ENCODE measurements at regions not wholly inside any gene's neighbourhood (a gene's known extent, or its start where the extent isn't known, plus 50 kb on each side); places are given as distances from the start of the nearest gene placed in this dataset.

DNA sequence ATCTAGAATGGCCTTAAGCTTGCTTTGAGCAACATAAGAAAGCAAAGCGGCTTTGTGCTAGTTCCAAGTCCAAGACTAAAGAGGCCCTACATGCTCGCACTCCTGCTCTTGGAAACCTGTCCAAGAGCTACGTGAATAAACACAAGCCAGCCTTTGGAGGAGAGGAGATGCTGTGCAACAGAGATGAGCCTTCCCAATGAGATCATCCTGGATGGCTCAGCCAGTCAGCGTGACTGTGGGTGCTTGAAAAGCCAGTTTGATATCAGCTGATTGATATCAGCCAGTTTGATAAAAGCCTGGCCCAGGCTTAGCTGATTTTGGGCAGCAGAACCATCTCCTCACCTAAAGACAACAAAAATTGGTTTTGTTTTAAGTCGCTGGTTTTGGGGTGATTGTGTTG lies 481.0 kb upstream of the DSEL start:
- TF ChIP-seq, protein P1, sequence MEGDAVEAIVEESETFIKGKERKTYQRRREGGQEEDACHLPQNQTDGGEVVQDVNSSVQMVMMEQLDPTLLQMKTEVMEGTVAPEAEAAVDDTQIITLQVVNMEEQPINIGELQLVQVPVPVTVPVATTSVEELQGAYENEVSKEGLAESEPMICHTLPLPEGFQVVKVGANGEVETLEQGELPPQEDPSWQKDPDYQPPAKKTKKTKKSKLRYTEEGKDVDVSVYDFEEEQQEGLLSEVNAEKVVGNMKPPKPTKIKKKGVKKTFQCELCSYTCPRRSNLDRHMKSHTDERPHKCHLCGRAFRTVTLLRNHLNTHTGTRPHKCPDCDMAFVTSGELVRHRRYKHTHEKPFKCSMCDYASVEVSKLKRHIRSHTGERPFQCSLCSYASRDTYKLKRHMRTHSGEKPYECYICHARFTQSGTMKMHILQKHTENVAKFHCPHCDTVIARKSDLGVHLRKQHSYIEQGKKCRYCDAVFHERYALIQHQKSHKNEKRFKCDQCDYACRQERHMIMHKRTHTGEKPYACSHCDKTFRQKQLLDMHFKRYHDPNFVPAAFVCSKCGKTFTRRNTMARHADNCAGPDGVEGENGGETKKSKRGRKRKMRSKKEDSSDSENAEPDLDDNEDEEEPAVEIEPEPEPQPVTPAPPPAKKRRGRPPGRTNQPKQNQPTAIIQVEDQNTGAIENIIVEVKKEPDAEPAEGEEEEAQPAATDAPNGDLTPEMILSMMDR (IDR thresholded peaks at IDR 0.05) = no peak
- no peak for TF ChIP-seq POLR2A (IDR thresholded peaks at IDR 0.05)
- 65 to 81% methylated on average over 5 of the region's 5 CpGs for WGBS, 2 donors
- intact Hi-C loops (cut with DNase I; ENCODE audit: low total_unique reads) = no loop called here
- no peak overlapping the region for H3K4me3 ChIP-seq (ENCODE audit: low read depth, poor library complexity, severe bottlenecking)
- no peak for DNase-seq (ENCODE audit: low spot score in 2 of 2)

DNA sequence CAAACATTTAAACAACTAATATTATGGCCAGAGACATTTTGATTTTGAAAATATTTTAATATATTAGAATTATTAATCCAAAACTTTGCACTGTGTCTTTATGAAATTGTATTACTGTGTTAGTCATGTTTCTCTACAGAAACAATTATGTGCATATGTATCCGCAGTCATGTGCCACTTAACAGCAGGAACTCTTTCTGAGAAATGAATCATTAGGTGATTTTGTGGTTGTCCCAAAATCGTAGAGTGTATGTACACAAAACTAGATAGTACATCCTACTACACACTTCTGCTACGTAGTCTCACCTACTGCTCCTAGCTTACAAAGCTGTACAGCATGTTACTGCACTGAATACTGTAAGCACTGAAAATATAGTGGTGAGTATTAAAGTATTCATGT lies 479.2 kb upstream of the DSEL start:
- no peak for DNase-seq (ENCODE audit: low spot score in 2 of 2)
- intact Hi-C loops (cut with DNase I; ENCODE audit: low total_unique reads) = no loop called here
- WGBS, 2 donors = 74 to 79% methylated on average over 3 of the region's 3 CpGs

DNA sequence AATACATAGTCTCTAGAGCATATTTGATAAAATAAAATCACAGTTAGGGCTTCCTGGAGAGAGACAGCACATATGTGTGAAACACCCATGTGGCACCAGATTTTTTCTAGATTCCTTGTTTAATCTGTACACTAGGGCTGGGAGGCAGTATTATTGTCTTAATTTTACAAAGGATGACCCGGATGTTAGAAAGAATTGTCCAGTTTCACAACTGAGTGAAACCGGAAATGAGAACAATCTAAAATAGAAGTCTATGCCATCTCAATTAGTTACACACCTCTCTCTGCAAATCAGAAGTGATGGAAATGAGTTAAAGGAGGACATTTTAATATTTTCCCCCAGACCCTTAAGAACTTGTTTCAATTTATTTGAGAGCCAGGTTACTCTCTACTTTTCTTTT lies 463.7 kb upstream of the DSEL start:
- intact Hi-C loops (cut with DNase I; ENCODE audit: low total_unique reads) = no loop called here
- DNase-seq (ENCODE audit: low spot score in 2 of 2) = no peak
- H3K4me3 ChIP-seq (ENCODE audit: low read depth, poor library complexity, severe bottlenecking) = no peak overlapping the region
- TF ChIP-seq POLR2A (IDR thresholded peaks at IDR 0.05) = no peak
- TF ChIP-seq, protein P1 (IDR thresholded peaks at IDR 0.05) = no peak
- WGBS, 2 donors = 54 to 63% methylated on average over 2 of the region's 2 CpGs

More for the DNA sequence above, 479.2 kb upstream of the DSEL start:
- H3K4me3 ChIP-seq (ENCODE audit: low read depth, poor library complexity, severe bottlenecking) = no peak overlapping the region
- TF ChIP-seq, protein P1 (IDR thresholded peaks at IDR 0.05) = no peak
- TF ChIP-seq POLR2A (IDR thresholded peaks at IDR 0.05) = no peak

DNA sequence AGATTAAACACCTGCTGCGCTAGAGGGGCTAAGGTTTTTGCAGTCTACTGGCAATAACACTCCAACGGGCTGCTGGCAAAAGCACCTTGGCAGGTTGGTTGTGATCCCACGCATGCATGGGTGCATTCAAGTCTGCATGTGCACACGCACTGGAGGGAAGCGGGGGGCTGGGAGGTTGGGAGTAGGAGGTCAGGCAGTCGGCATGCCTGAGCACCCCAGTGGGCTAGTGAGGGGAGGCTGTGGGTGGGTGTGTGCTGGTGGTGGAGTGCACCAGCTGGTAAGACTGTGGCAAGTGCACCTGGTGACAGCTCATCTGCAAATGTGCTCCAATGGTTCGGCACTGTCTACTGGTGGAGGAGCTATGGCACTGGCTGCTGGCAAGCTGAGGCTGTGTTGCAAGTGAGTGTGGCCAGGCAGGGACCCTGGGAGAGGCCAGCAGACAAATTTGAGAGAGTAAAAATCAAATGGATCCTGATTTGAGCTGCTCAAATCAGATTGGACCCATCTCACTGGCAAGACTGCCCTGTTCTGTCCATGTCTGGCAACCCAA lies 460.6 kb upstream of the DSEL start:
- 74 to 92% methylated on average over 7 of the region's 7 CpGs for WGBS, 2 donors
- no peak for DNase-seq (ENCODE audit: low spot score in 2 of 2)
- no peak for TF ChIP-seq POLR2A (IDR thresholded peaks at IDR 0.05)
- TF ChIP-seq, protein P1 (IDR thresholded peaks at IDR 0.05) = no peak
- H3K4me3 ChIP-seq (ENCODE audit: low read depth, poor library complexity, severe bottlenecking) = no peak overlapping the region
- intact Hi-C loops (cut with DNase I; ENCODE audit: low total_unique reads) = no loop called here

DNA sequence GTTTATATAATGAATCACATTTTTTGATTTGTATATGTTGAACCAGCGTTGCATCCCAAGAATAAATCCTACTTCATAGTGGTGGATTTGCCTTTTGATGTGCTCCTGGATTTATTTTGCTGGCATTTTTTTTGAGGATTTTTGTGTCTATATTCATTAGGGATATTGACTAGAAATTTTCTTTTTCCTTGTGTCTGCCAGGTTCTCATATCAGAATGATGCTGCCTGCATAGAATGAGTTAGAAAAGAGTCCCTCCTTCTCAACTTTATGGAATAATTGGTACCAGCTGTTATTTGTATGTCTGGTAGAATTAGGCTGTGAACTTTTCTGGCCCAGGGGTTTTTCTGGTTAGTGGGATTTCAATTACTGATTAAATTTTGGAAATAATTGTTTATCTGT lies 457.4 kb upstream of the DSEL start:
- TF ChIP-seq POLR2A (IDR thresholded peaks at IDR 0.05) = no peak
- TF ChIP-seq, protein P1 (IDR thresholded peaks at IDR 0.05) = no peak

DNA sequence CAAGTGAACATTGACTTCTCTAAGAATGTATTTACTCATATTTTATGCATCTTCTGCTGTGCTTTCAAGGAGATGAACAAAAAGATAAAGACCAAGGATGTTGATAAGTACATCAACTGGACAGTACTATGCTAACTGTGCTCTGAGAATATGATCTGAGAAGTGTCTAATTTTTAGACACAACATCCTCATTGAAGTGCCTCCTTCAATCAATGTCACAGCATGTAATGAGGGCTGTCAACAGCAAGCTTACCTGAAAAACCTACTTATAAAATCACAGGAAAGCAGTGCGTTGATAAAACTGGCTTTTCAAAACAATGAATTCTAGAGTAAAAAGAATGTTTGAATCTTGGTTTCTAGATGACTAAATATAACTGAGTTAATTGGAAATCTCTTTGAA lies 452.9 kb upstream of the DSEL start:
- no peak for DNase-seq (ENCODE audit: low spot score in 2 of 2)
- WGBS, 2 donors = 77 to 94% methylated on average over 1 of the region's 1 CpG
- no peak for TF ChIP-seq POLR2A (IDR thresholded peaks at IDR 0.05)
- TF ChIP-seq, protein P1 (IDR thresholded peaks at IDR 0.05) = no peak
- no peak overlapping the region for H3K4me3 ChIP-seq (ENCODE audit: low read depth, poor library complexity, severe bottlenecking)
- intact Hi-C loops (cut with DNase I; ENCODE audit: low total_unique reads) = no loop called here

More for the DNA sequence above, 457.4 kb upstream of the DSEL start:
- 62 to 79% methylated on average over 1 of the region's 1 CpG for WGBS, 2 donors
- no peak for DNase-seq (ENCODE audit: low spot score in 2 of 2)
- intact Hi-C loops (cut with DNase I; ENCODE audit: low total_unique reads) = no loop called here
- H3K4me3 ChIP-seq (ENCODE audit: low read depth, poor library complexity, severe bottlenecking) = no peak overlapping the region
